NCI-H82 treated with DMSO at 0.1 percent for 48 hours (cell line): ENCODE measurements at regions not wholly inside any gene's neighbourhood (a gene's known extent, or its start where the extent isn't known, plus 50 kb on each side); places are given as distances from the start of the nearest gene placed in this dataset.

ENCODE experiments used
- DNase-seq: peaks from one replicate; lab custom pipeline; 2025; ENCODE audit not compliant: unreplicated experiment; lab: John Stamatoyannopoulos, UW

DNA sequence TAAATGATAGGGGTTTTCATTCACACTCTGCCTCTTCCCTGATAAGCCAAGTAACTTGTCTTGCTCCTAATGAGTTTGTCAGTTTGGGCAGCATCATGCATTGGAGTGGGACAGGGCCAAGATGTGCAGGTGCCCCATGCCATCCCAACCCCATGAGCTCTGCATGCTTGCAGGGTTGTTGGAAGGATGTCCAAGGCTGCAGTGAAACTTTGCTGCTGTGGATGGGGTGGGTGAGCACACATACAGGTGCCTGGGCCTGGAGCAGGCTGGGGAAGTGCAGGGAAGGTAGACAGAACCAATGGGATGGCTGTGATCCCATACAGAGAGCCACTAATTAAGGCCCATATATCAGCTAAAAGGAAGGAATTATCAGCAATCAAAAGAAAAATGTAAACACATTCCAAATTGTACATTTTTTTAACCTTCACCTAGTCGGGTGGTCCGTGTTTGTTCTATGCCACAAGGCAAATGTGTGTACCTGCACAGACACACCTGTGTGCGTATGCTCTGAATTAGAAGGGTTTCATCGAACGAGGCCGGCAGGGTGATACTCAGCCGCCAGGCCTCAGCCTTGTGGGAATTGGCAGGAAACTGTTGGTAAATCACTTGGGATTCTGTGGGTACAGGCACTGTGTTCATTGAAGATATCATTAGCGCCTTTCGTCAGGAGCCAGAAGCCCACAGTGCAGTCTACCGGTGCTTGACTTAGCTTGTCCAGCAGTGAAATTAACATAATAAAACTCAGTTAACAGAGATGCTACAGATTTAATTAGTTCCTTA, 342.9 kb downstream of the MYCN start:
- DNase-seq, result no peak

DNA sequence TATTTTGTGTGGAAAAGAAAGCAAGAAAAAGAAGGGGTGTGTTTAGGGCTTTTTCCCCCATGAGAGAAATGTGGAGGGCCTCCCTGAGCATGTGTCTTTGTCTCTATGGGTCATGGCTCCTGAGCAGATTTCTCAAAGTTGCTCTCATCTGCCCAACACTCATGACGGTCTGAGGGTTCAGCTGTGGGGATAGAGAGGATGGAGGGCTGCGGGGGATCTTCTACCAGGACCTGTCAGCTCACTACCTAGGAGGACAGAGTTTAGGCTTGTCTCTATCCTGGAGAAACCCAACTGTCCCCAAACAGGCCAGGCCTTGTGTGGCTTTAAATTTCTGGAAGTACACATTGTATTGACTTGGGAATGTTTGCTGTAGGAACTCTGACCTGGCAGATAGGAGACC, 342.2 kb downstream of the MYCN start:
- no peak for DNase-seq

DNA sequence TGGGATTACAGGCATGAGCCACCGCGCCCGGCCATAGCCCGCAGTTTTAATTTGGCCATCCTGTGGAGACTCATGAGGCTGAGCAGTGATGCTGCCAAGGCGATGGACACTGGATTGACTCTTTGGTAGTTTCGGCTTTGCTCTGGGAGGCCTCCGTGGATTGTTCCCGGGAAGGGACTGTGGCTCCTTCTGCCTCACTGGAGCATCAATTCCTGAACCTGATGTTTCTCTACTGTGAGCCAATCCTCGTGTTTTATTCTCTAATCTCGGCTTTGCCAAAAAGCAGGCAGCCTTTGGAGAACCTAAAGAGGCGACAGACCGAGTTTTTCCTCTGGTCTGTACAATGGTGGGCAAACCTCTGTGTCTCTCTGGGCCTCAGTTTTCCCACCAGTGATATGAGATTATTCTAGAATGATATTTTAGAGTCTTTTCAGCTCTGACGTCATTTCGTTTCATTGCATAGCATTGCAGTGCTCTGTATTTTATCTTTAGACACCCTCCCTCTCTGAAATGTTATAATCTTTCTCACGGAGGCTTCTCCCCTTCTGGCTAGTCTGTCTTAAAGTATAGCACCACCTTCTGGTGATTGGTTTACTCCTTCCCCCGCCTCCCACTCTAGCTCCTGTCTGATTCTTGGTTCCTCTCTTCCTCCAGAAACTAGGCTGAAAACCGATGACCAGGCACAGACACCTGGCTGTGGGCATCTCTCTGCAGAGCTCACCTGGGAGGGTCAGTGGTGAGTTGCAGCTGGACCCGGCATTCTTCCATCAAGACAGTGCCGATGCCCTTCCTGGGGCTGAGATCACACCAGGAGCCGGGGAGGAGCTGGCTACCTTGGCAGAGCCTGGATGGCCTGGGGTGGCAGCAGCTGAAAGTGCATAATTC, 341.3 kb downstream of the MYCN start:
- peak; percentile 58 for DNase-seq

DNA sequence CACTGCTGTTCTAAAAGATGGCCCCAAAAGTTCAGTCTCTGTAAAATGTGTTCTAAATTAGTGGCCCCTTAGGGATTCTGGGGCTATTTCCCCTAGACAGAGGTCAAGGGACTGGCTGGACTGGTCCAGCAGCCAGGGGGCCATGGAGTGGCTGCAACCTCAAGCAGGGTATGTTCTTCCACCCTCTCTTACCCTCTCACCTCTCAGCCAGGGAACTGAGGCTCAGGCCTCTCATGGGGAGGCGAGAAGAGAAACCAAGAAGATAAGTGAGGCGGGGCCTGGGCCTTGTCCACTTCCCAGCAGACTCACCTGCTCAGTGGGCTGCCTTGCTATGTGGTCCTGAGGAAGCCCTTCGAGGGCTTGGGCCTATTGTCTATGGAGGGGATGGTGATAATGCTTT, 339.7 kb downstream of the MYCN start:
- no peak for DNase-seq

DNA sequence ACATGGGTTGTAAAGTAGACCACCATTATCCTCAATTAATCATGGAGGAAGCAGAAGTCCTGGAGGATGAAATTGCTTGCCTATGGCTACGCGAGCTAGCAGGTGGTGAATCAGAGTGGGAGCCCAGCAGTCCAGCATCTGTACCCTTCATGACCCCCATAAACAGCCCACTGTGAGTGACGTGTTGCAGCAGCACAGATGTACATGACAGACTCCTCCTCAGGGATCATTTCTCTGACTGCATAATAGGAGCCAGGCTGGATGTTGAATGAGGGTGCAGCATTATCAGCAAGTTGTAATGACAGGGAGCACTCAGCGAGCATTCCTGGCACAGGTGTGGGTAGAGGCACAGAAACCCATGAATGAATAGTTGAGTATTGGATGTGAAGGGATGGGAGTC, 339.3 kb downstream of the MYCN start:
- DNase-seq, result no peak

DNA sequence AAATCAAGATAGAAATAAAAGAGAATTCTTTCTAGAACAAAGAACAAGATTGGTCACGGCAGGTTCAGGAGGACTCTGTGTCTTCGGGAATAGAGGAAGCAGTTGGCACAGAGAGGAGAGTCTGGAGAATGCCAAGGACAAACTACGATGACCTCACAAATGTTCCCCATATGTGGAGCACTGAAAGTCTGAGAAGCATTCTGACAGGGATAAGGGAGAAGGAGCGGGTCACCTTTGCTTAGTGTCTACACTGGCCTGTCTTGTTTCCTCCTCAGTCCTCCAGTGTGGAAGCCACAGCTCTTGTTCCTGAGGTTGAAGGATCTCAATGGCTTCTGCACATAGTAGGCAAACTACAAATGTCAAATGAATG, 338.8 kb downstream of the MYCN start:
- no peak for DNase-seq

DNA sequence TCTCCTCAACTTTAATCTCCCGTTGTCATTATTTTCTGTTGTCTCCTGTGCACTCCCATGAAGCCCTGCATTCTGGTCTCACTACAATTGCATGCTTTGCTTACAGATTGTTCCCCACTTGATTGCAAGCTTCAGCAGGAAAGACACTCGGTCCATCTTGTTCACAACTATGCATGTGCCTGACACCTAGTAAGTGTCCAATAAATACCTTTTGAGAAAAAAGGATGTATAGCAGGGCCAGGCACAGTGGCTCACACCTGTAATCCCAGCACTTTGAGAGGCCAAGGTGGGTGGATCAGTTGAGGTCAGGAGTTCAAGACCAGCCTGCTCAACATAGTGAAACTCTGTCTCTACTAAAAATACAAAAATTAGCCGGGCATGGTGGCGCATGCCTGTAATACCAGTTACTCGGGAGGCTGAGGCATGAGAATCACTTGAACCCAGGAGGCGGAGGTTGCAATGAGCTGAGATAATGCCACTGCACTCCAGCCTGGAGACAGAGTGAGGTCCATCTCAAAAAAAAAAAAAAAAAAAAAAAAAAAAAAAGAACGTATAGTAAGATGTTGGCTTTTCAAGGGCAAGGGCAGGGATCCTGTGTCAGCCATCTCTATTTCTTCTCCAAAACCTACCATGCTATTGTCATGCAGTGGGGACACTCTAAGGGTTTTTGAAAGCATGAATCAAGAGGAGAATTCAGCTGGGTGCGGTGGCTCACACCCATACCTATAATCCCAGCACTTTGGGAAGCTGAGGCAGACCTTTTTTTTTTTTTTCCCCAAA, 338.3 kb downstream of the MYCN start:
- DNase-seq, result no peak

DNA sequence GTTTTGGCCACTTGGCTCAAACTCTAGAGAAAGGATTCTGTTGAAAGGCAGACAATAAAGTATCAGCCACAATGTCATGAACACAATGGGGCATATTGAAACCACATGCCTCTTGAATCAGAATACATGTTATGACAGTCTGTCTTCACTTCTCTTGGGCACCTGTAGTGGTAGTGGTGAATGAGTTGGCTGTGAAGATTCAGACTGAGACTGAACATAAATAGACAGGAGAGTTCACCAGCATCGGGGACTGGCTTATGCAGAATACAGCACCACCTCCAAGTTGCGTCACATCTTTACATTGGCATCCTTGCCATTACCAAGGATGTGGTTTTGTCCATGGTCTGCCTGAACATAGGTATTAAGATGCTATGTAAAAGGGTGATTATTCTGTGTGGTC, 336.8 kb downstream of the MYCN start:
- DNase-seq, result no peak

DNA sequence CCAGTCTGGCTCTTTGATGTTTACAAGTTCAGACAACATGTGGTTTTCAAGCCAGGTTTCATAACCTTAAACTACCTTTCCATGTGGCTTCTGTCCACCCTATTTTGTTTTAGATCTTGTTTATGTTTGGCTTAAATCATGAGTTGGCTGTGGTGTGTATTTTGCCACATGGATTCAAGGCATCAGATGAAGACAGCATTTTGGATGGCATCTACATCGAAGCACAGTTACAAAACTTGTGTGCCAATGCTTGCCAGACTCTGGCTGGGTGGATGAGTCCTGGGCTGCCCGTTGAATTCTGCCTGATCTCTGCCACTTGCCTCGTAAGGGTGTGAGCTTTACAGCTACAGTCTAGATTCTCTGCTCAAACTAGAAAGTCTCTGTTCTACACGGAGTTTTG, 335.3 kb downstream of the MYCN start:
- DNase-seq, result no peak

DNA sequence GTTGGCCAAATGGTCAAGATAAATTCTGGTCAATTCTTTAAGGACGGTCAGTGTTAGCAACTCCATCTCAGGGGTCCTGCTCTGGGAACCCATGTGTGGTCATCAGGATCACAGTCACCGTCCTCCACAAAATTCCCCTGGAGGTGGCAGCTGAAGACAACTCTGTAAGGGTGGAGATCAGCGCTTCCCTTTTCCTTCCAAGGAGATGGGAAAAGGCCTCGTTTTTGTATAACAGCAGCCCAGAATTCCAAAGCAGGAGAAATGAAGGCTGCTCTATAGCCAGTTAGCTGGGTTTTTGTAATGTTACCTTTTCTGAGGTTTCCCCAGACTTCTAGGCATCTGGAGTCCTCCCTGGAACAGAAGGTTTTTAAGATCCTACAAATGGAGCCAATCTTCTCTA, 334.8 kb downstream of the MYCN start:
- DNase-seq, result no peak

DNA sequence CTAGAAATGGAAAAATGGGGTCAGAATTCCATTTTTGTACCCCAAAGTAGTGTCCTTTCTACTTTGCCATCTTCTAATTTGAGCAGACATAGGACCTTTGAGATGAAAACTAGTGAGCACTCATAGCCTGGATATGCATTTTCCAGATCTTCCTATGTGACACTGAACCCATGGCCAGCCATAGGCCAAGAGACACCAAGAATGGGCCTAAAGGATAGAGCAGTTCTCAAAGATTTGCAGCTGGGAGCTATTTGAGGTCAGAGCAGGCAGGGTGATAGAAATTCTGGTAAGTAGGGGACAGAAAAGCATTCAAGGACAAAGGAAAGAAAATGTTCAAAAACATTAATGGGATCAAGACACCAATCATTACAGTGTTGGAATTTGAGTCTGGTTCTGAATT, 332.8 kb downstream of the MYCN start:
- DNase-seq, result no peak

DNA sequence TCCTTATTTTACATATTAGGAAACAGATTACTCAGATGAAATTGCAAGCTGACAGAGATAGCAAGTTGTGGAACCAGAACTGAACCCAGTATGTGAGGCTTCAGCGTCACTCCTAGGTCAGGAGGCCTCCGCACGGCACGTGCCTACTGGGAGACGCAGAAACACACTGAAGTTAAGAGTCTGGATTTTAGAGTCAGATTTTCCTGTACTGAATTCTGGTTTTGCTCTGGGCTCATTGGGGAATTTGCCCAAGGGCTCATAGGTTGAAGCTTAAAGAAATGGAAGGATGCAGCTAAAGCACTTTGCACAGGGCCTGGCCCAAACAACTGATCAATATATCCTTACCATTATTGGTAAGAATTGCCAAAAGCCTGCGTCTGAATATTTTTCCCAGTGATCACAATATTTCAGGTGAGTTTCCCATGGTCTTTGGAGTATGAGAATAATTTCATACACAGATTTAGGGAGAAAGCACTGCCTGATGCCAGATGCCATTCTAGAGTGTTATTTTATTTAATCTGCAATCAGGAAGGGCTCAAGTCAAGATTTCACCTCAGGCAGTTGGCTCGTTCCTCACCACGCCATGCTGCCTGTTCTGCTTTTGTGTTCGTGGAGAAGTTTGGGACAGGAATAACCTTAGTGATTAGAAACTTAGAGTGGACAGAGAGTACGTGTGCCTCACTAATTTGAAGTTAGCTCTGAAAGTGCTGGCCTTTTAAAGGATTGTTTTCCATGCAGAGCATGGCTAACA, 331.9 kb downstream of the MYCN start:
- no peak for DNase-seq

DNA sequence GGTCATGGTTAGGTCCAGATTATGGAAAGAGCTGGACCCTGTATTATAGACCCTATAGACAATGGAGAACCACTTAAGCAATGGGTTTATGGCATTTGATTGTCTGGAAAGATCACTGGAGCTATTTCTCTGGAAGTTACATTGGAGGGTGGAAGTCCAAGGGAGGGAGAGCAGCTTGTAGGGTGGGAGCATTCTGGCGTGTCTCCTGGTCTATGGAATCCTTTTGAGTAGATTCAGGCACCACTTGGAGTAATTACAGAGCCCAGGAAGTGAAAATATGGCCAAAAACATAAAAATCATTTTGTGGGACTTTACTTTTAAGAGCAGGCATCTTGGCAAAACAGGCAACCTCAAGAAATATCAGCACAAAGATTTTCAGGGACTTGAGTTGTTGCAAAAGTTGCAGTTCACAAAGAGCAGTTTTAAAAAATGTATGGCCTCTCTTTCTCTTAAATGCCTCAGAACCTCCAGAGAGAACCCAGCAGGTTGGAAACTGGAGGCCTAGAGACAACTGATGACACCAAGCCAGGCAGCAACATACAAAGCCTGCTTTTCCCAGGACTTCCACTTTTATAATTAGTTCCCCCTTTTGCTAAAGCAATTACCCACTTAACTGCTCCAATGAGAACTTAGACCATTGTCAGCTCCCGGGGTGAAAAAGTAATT, 331.0 kb downstream of the MYCN start:
- DNase-seq, result no peak

DNA sequence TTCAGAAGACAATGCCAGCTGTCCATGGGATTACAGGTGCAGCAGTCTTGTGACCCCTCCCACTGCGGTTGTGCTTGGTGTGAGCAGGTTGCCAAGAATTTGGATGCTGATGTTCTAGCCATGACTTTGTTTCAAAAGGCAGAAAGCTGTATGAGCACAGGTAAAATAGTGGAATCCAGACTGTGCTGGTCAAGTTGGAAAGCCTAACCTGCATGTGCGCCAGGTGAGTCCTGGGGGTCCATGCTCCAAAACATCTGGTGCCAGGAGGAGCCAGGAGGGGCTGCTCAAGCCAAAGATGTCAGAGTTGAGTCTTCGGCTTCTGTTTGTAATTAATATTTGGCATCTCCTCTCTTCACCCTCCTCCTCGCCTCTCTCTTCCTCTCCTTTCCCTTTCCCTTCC, 330.1 kb downstream of the MYCN start:
- DNase-seq, result no peak

DNA sequence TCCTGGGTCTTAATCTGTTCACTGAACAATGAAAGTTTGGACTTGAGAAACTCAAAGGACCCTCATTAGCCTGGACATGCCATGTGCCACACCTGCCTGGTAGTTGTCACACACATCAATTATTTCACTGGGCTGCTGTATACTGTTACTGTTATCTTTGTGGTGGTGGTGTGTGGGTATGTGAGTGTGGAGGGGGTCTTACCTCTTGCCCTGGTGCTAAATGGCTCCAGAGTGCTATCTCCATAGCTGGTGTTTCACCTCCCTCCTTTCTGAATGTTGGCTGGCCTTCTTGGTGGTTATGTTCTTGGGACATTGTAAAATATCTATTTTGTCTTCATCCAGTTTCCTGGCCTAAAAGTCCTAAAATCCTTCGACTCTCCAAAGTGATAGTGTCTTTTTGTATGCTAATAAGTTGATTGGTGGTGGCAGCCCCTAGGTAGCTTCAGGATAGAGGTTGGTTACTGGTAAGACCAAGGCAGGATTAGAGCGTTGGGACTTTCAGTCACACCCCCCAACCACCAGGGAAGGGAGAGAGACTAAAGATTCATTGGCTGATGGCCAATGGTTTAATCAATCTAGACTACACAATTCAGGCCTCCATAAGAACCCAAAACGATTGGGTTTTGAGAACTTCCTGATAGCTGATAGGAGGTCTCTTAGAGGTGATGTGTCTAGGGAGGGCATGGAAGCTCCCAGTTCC, 328.1 kb downstream of the MYCN start:
- DNase-seq, result no peak

DNA sequence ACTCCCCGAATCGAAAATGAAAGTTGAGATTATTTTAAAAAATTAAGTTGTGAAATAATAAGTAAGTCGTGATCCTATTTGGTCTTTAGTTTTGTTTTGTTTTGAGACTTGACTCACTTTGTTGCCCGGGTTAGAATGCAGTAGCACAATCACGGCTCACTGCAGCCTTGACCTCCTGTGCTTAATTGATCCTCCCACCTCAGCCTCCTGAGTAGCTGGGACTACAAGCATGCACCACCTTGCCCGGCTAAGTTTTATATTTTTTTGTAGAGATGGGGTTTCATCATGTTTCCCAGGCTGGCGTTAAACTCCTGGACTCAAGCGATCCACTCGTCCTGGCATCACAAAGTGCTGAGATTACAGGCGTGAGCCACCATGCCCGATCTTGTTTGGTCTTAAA, 326.2 kb downstream of the MYCN start:
- DNase-seq, result no peak

DNA sequence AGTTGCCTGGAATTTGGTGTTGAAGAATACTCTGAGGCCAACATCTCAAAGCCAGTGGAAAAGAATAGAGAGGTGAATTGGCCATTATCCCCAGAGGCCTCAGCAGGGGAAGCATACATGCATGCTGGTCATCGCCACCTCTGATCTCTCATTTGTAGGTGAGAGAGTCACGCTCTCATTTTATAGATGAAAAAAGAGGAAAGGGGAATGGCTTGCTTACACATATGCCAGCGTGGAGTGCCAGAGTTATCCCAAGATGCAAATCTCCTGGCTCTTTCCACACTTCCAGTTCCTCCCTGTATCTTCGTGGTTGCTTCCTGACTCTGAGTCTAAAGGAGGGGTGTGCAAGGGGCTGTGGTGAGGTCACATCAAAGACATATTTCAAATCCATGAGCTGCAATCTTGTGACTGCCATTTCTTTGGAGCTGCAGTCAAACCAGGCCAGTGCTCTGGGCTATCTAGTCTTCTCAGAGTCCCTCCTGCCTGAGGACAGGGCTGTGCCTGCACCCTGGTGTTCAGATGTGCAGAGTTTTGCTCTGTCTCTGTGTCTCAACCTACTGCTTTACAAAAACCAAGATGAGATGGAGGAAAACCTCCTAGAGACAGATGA, 324.7 kb downstream of the MYCN start:
- no peak for DNase-seq

DNA sequence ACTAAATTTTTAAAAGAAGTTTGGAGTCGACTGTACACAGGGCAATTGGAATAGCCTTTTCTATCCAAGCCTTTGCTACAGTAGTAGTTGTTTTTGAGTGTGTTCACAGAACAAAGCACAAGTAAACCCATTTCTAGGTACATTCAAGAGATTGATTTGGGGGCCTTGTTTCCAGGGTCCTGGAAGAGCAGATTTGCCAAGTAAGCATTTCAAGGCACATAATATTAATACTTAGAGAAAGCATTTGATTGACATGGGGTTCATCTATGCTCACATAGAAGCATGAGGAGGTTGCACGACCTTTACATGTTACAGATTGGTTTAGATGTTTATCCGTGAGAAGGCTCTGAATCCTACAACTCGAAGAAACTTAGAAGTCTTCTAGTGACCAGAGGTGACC, 324.1 kb downstream of the MYCN start:
- no peak for DNase-seq

DNA sequence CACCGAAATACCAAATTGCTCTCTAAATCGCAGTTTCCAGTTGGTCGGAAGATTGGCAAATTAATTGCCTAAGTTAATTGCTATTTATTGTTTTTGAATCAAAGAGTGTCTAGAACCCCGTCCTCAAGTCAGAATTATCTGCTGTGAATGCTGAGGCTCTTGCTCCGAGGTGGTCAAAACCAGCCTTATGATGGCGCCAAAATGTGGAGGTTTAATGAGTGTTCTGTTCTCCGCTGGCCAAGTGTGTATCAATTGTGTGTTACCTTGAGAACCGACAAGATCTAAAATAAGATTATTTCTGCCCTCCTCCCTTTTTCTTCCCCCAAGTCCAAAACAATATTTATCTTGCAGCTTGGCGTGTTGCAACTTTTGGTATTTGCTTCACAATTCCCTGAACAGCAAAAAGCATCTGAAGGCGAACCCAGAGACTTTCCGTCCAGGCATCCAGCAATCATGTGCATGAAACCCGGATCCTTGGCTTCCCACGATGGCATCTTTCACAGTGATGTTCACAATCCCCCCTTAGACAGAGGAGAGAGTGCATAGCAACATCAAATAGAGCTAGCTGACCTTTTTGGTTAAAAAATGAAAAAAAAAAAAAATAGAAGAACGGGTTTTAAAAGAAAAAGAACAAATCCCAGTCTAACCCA, 323.0 kb downstream of the MYCN start:
- DNase-seq, result no peak
